Right atrium auricular region (tissue), 2 donors: ENCODE measurements at regions not wholly inside any gene's neighbourhood (a gene's known extent, or its start where the extent isn't known, plus 50 kb on each side); places are given as distances from the start of the nearest gene placed in this dataset.

Experiments used
- DNase-seq: peaks from one replicate; pipeline ENCODE4 v3.0.0-alpha.2; 2019; ENCODE audit warnings: low spot score
- H3K27ac ChIP-seq, 2 donors: fragments of 200-600 bp; sonication (generic); 1 replicate in 1 of 2; 2 replicates in 1 of 2; pipeline ENCODE4 v1.5.1; 2016 to 2019
- H3K27me3 ChIP-seq, 2 donors: fragments of 200-600 bp; sonication (generic); one replicate each; pipeline versions ENCODE4 v1.5.1 to v1.6.0; 2017 to 2019
- H3K36me3 ChIP-seq: fragments of 200-600 bp; sonication (generic); one replicate; pipeline ENCODE4 v1.5.1; 2016
- H3K4me1 ChIP-seq, 2 donors: fragments of 200-600 bp; sonication (generic); one replicate each; pipeline versions ENCODE4 v1.5.1 to v1.6.0; 2017 to 2019
- H3K4me3 ChIP-seq, 2 donors: fragments of 200-600 bp; sonication (generic); 1 replicate in 1 of 2; 2 replicates in 1 of 2; pipeline ENCODE4 v1.5.1; 2017 to 2019; ENCODE audit warnings: mild to moderate bottlenecking in 1 of 2, moderate library complexity in 1 of 2
- H3K9me3 ChIP-seq, 2 donors: fragments of 200-600 bp; sonication (generic); one replicate each; pipeline ENCODE4 v1.5.1; 2019
- CTCF ChIP-seq, 2 donors: fragments of 200-600 bp; sonication (generic); IDR thresholded peaks; one replicate each; pipeline ENCODE4 v1.5.1; 2019; ENCODE audit warnings: antibody characterized with exemption in 2 of 2

GRCh38 chr2:199684168-199684567 lies 166.8 kb downstream of the FTCDNL1 start:
- DNase-seq, result no peak
- Histone ChIP-seq H3K4me1 (no peaks in the 10 kb centered on the region), H3K9me3 (no peaks in the 10 kb centered on the region), H3K27me3 (no peaks in the 10 kb centered on the region), H3K27ac (no peak overlapping the region), H3K36me3 (no peaks in the 10 kb centered on the region), H3K4me3 (no peak overlapping the region)
- no peak for TF ChIP-seq CTCF (IDR thresholded peaks at IDR 0.05)

- H3K4me1 ChIP-seq, result no peaks in the 10 kb centered on the region
- H3K4me3 ChIP-seq, result no peak overlapping the region
- no peaks in the 10 kb centered on the region for H3K27me3 ChIP-seq
- no peaks in the 10 kb centered on the region for H3K9me3 ChIP-seq
- H3K27ac ChIP-seq, result no peak overlapping the region
- H3K36me3 ChIP-seq, result no peaks in the 10 kb centered on the region
- no peak for DNase-seq
- no peak for TF ChIP-seq CTCF (IDR thresholded peaks at IDR 0.05)
Observed at GRCh38 chr2:199682001-199682400, 169.0 kb downstream of the FTCDNL1 start.

- Histone ChIP-seq H3K36me3 (no peaks in the 10 kb centered on the region), H3K27ac (no peak overlapping the region), H3K4me3 (no peak overlapping the region), H3K4me1 (no peaks in the 10 kb centered on the region), H3K9me3 (no peaks in the 10 kb centered on the region), H3K27me3 (no peaks in the 10 kb centered on the region)
- no peak for DNase-seq
- no peak for TF ChIP-seq CTCF (IDR thresholded peaks at IDR 0.05)
Observed at GRCh38 chr2:199680482-199680881, 170.5 kb downstream of the FTCDNL1 start.

GRCh38 chr2:199679883-199680282 lies 171.1 kb downstream of the FTCDNL1 start:
- no peaks in the 10 kb centered on the region for H3K36me3 ChIP-seq
- H3K9me3 ChIP-seq, result no peaks in the 10 kb centered on the region
- H3K4me1 ChIP-seq, result no peaks in the 10 kb centered on the region
- TF ChIP-seq CTCF (IDR thresholded peaks at IDR 0.05), result no peak
- no peak overlapping the region for H3K4me3 ChIP-seq
- no peaks in the 10 kb centered on the region for H3K27me3 ChIP-seq
- DNase-seq, result no peak
- no peak overlapping the region for H3K27ac ChIP-seq

GRCh38 chr2:199677881-199678280 lies 173.1 kb downstream of the FTCDNL1 start:
- DNase-seq, result no peak
- no peak overlapping the region for H3K27ac ChIP-seq
- H3K4me1 ChIP-seq, result no peaks in the 10 kb centered on the region
- no peak for TF ChIP-seq CTCF (IDR thresholded peaks at IDR 0.05)
- H3K9me3 ChIP-seq, result no peaks in the 10 kb centered on the region
- no peaks in the 10 kb centered on the region for H3K36me3 ChIP-seq
- no peak overlapping the region for H3K4me3 ChIP-seq
- H3K27me3 ChIP-seq, result no peaks in the 10 kb centered on the region

GRCh38 chr2:199668645-199669044 lies 182.3 kb downstream of the FTCDNL1 start:
- Histone ChIP-seq H3K36me3 (no peaks in the 10 kb centered on the region), H3K4me3 (no peak overlapping the region), H3K27me3 (no peaks in the 10 kb centered on the region), H3K4me1 (no peaks in the 10 kb centered on the region), H3K9me3 (no peaks in the 10 kb centered on the region), H3K27ac (no peak overlapping the region)
- no peak for DNase-seq
- TF ChIP-seq CTCF (IDR thresholded peaks at IDR 0.05), result no peak
